PC-3 (cell line): ENCODE measurements at regions not wholly inside any gene's neighbourhood (a gene's known extent, or its start where the extent isn't known, plus 50 kb on each side); places are given as distances from the start of the nearest gene placed in this dataset.

Experiments
- EZH2phosphoT487 ChIP-seq: fragments of 300-600 bp; sonication (generic); IDR thresholded peaks from 2 replicates; pipeline ENCODE4 v1.6.1; 2018; ENCODE audit warnings: mild to moderate bottlenecking, antibody characterized with exemption, low read length, borderline replicate concordance
- TF ChIP-seq, protein P1 (sequence below): fragments of 300-600 bp; sonication (generic); conservative IDR thresholded peaks from 2 replicates; pipeline ENCODE4 v1.5.1; 2017; ENCODE audit warnings: antibody characterized with exemption, low read depth, mild to moderate bottlenecking, low read length

DNA sequence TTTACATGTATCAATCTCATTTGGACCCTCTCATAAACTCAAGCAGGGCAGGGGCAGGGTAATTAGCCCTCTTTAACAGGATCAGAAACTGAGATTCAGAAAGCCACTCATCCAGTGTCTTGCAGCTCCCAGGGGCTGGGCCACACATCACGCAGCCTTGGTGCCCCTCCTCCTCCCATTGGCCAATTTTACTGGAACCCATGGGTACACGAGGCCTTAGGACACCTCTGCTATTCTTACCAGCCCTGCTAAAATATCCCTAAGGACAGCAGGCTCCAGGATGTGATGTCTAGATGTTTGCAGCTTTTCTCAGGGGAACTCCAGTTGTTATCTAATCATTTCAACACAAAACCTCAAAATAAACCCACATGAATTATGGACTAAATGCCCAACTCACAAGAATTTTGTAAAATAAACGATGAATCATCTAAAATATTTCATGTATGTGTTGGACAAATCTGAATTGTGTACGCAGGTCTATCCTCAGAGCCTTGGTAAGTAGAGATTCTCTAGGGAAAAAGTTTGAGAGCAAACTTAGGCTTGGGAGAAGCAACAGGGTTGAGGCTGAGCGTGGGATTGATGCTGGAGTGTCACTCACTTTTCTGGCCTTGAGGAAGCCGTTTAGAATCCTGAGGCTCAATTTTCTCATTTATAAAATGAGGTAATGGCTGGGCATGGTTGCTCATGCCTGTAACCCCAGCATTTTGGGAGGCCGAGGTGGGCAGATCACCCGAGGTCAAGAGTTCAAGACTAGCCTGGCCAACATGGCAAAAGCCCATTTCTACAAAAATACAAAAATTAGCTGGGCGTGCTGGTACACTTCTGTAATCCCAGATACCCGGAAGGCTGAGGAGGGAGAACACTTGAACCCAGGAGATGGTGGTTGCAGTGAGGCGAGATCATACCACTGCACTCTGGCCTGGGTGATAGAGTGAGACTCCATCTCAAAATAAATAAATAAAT is 69.7 kb upstream of the TNS3 start:
- TF ChIP-seq, protein P1, sequence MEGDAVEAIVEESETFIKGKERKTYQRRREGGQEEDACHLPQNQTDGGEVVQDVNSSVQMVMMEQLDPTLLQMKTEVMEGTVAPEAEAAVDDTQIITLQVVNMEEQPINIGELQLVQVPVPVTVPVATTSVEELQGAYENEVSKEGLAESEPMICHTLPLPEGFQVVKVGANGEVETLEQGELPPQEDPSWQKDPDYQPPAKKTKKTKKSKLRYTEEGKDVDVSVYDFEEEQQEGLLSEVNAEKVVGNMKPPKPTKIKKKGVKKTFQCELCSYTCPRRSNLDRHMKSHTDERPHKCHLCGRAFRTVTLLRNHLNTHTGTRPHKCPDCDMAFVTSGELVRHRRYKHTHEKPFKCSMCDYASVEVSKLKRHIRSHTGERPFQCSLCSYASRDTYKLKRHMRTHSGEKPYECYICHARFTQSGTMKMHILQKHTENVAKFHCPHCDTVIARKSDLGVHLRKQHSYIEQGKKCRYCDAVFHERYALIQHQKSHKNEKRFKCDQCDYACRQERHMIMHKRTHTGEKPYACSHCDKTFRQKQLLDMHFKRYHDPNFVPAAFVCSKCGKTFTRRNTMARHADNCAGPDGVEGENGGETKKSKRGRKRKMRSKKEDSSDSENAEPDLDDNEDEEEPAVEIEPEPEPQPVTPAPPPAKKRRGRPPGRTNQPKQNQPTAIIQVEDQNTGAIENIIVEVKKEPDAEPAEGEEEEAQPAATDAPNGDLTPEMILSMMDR = no peak
- no peak for TF ChIP-seq EZH2phosphoT487
